ENCODE measurements at regions not wholly inside any gene's neighbourhood (a gene's known extent, or its start where the extent isn't known, plus 50 kb on each side); places are given as distances from the start of the nearest gene placed in this dataset.

DNA sequence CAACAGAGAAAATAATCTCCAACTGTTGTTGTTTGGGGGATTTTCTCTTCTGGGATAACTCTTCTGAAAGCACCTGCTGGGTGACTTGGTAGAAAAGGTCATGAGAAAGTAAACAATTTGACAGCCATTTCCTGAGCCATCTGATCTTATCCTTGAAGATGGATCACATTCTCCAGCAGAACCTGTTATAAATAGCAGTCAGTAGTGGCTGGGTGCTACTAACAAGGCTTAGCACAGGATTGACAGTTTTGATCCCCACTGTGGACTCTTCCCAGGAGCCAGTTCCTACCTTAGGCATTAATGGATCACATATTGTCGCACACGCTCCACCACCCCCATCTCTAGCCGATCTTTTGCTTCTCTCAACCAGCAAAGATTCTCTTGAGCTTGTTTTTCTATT, 220.2 kb downstream of the PLK2 start:
- no peak overlapping the region for H2AFZ ChIP-seq (ENCODE audit: low read length)
- no peaks in the 10 kb centered on the region for H4K20me1 ChIP-seq (replicated peaks in 1 of 2; ENCODE audit: control insufficient read depth in 1 of 2, insufficient read depth in 2 of 2, low read length in 2 of 2)
- H3K4me3 ChIP-seq (ENCODE audit: extremely low read depth in 1 of 4, insufficient read depth in 2 of 4, low read depth in 3 of 4, low read length in 4 of 4), result no peak overlapping the region
- no peak overlapping the region for H3K18ac ChIP-seq (ENCODE audit: extremely low read depth, low read length)
- no peak overlapping the region for H3K4ac ChIP-seq (replicated peaks; ENCODE audit: insufficient read length, low read depth, low read length)
- H4K5ac ChIP-seq (ENCODE audit: insufficient read length, low read depth, low read length), result no peak overlapping the region
- WGBS, 2 experiments (ENCODE audit: extremely low coverage in 1 of 2, insufficient coverage in 1 of 2, insufficient read length in 1 of 2, insufficient replicate concordance in 2 of 2, low coverage in 1 of 2, low lambda C conversion rate in 2 of 2, missing lambda C conversion rate in 1 of 2), result 98% methylated on average over 3 of the region's 3 CpGs; no CpG with 5 or more reads in 1 of the 2 experiments
- H3K9me3 ChIP-seq (ENCODE audit: insufficient read depth in 2 of 2, low read depth in 1 of 2, low read length in 1 of 2), result no peaks in the 10 kb centered on the region
- H4K91ac ChIP-seq (replicated peaks; ENCODE audit: insufficient read length, low read length), result no peak overlapping the region
- FAIRE-seq, result no peak
- TF ChIP-seq HDAC2 (IDR thresholded peaks at IDR 0.05; ENCODE audit: borderline replicate concordance in 1 of 2, low read depth in 2 of 2, low read length in 2 of 2) (no peak), CBX5 (IDR thresholded peaks at IDR 0.05; ENCODE audit: low read depth, low read length) (no peak), GABPA (IDR thresholded peaks at IDR 0.05; ENCODE audit: borderline replicate concordance, insufficient read depth, low read length) (no peak), KDM4A (IDR thresholded peaks at IDR 0.05; ENCODE audit: low read depth, low read length, severe bottlenecking) (no peak), EZH2 (IDR thresholded peaks at IDR 0.05; ENCODE audit: low read depth, low read length, severe bottlenecking) (no peak), MAFK (IDR thresholded peaks at IDR 0.05; ENCODE audit: low read depth, low read length) (no peak), NANOG (IDR thresholded peaks at IDR 0.05; ENCODE audit: insufficient read depth, low read depth, low read length, poor library complexity, severe bottlenecking) (no peak), SIN3A (conservative IDR thresholded peaks at IDR 0.05 in 1 of 2, IDR thresholded peaks at IDR 0.05 in 1 of 2; ENCODE audit: low read depth in 1 of 2, low read length in 2 of 2) (no peak)
- TF ChIP-seq, protein P1, sequence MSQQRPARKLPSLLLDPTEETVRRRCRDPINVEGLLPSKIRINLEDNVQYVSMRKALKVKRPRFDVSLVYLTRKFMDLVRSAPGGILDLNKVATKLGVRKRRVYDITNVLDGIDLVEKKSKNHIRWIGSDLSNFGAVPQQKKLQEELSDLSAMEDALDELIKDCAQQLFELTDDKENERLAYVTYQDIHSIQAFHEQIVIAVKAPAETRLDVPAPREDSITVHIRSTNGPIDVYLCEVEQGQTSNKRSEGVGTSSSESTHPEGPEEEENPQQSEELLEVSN (IDR thresholded peaks at IDR 0.05), result no peak
- TF ChIP-seq, protein P2, sequence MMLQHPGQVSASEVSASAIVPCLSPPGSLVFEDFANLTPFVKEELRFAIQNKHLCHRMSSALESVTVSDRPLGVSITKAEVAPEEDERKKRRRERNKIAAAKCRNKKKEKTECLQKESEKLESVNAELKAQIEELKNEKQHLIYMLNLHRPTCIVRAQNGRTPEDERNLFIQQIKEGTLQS (IDR thresholded peaks at IDR 0.05; ENCODE audit: insufficient read depth, low read depth, low read length), result no peak
- no peak overlapping the region for H2BK120ac ChIP-seq (replicated peaks; ENCODE audit: low read depth, low read length)
- H2BK15ac ChIP-seq (ENCODE audit: low read length), result no peak overlapping the region
- H2BK12ac ChIP-seq (ENCODE audit: low read depth, low read length), result no peak overlapping the region
- H3K79me1 ChIP-seq (ENCODE audit: low read depth, low read length), result no peaks in the 10 kb centered on the region
- H3K4me2 ChIP-seq (ENCODE audit: insufficient read depth in 1 of 2, low read depth in 2 of 2, low read length in 2 of 2), result no peak overlapping the region
- ChIA-PET CTCF (ENCODE audit: partially characterized antibody) (no interaction called here), POLR2A (ENCODE audit: partially characterized antibody) (no interaction called here)
- H2BK5ac ChIP-seq (ENCODE audit: low read depth, low read length), result no peak overlapping the region
- no peak overlapping the region for H3K9ac ChIP-seq (replicated peaks in 1 of 4; ENCODE audit: extremely low read depth in 1 of 4, low read depth in 3 of 4, low read length in 3 of 4)
- H2AK5ac ChIP-seq (ENCODE audit: low read depth, low read length), result no peak overlapping the region
- no peak overlapping the region for H3K56ac ChIP-seq (replicated peaks; ENCODE audit: insufficient read length, low read depth, low read length)
- no peaks in the 10 kb centered on the region for H3K36me3 ChIP-seq (ENCODE audit: control insufficient read depth in 2 of 4, insufficient read depth in 4 of 4, low read length in 3 of 4)
- no peaks in the 10 kb centered on the region; the same call in 1 of the 2 replicates for H3K23me2 ChIP-seq (ENCODE audit: low read depth, low read length)
- H3K27me3 ChIP-seq (replicated peaks in 1 of 4; ENCODE audit: control insufficient read depth in 3 of 4, extremely low read depth in 1 of 4, insufficient read depth in 3 of 4, low read length in 3 of 4), result no peaks in the 10 kb centered on the region
- no peak overlapping the region for H3K23ac ChIP-seq (ENCODE audit: insufficient read length)
- H3K14ac ChIP-seq (ENCODE audit: insufficient read length), result no peak overlapping the region
- no peaks in the 10 kb centered on the region for H3K79me2 ChIP-seq (ENCODE audit: control insufficient read depth in 1 of 2, insufficient read depth in 2 of 2, low read length in 2 of 2)
- no peak overlapping the region for H2BK20ac ChIP-seq (ENCODE audit: low read length)
- no peak overlapping the region for H3K27ac ChIP-seq (ENCODE audit: low read depth, low read length)
- H4K8ac ChIP-seq (ENCODE audit: extremely low read depth, insufficient read depth, low read length), result no peak overlapping the region
- no peaks in the 10 kb centered on the region for H3K4me1 ChIP-seq (replicated peaks in 1 of 4; ENCODE audit: control insufficient read depth in 3 of 4, insufficient read depth in 4 of 4, low read length in 3 of 4)
- DNase-seq (ENCODE audit: low read depth in 1 of 2, low spot score in 2 of 2), result no peak

Measured in H1 (cell line).